ENCODE measurements at regions not wholly inside any gene's neighbourhood (a gene's known extent, or its start where the extent isn't known, plus 50 kb on each side); places are given as distances from the start of the nearest gene placed in this dataset.
A peak's percentile ranks its signal among the peaks of the same experiment; 100 is the strongest.
"Not testable (repeated sequence)": the region's sequence is repeated elsewhere in the genome, so short reads cannot be mapped to it uniquely, and the experiment has no call there.

GRCh38 chr11:19614370-19614940 lies 98.2 kb upstream of the NAV2 start:
- H3K27ac ChIP-seq: no peak overlapping the region
- no peak overlapping the region for H3K4me3 ChIP-seq
- ATAC-seq: no peak
- 78 to 90% methylated on average over 2 to 3 of the region's 3 CpGs for WGBS, 2 donors (ENCODE audit: low coverage in 1 of 2)
- no peaks in the 10 kb centered on the region for H3K36me3 ChIP-seq
- no peaks in the 10 kb centered on the region for H3K27me3 ChIP-seq
- H3K9me3 ChIP-seq: no peaks in the 10 kb centered on the region
- TF ChIP-seq POLR2A (IDR thresholded peaks at IDR 0.05): no peak
- TF ChIP-seq EP300 (IDR thresholded peaks at IDR 0.05): no peak
- peaks cover 6 to 20% (median 7%) of the 10 kb centered on the region in 3 donors for H3K4me1 ChIP-seq

GRCh38 chr11:19612025-19612424 lies 100.6 kb upstream of the NAV2 start:
- ATAC-seq, H3K4me3 ChIP-seq, H3K27ac ChIP-seq, H3K9me3 ChIP-seq, H3K27me3 ChIP-seq, H3K36me3 ChIP-seq: not testable (repeated sequence)
- H3K4me1 ChIP-seq: peaks cover 6 to 31% (median 7%) of the 10 kb centered on the region in 3 donors

GRCh38 chr11:19607656-19608360 lies 104.8 kb upstream of the NAV2 start:
- Histone ChIP-seq H3K36me3 (no peaks in the 10 kb centered on the region), H3K27ac (peak overlapping the region in 1 of 4 donors; percentile 32), H3K27me3 (no peaks in the 10 kb centered on the region), H3K9me3 (no peaks in the 10 kb centered on the region), H3K4me3 (no peak overlapping the region), H3K4me1 (peaks cover 0 to 36% (median 7%) of the 10 kb centered on the region in 3 donors)
- no peak for ATAC-seq
- WGBS, 2 donors (ENCODE audit: low coverage in 1 of 2): 91 to 96% methylated on average over 3 to 5 of the region's 5 CpGs
- TF ChIP-seq POLR2AphosphoS5 (IDR thresholded peaks at IDR 0.05) (no peak), EP300 (IDR thresholded peaks at IDR 0.05) (no peak), CTCF (IDR thresholded peaks at IDR 0.05) (no peak), POLR2A (IDR thresholded peaks at IDR 0.05) (no peak)

- H3K27ac ChIP-seq: peak overlapping the region in 1 of 4 donors; percentile 32
- H3K36me3 ChIP-seq: no peaks in the 10 kb centered on the region
- H3K9me3 ChIP-seq: no peaks in the 10 kb centered on the region
- H3K4me1 ChIP-seq: peaks cover 0 to 36% (median 7%) of the 10 kb centered on the region in 3 donors
- no peaks in the 10 kb centered on the region for H3K27me3 ChIP-seq
- no peak overlapping the region for H3K4me3 ChIP-seq
- TF ChIP-seq POLR2AphosphoS5 (IDR thresholded peaks at IDR 0.05): no peak
- TF ChIP-seq POLR2A (IDR thresholded peaks at IDR 0.05): no peak
- TF ChIP-seq EP300 (IDR thresholded peaks at IDR 0.05): no peak
- TF ChIP-seq CTCF (IDR thresholded peaks at IDR 0.05): no peak
- WGBS, 2 donors (ENCODE audit: low coverage in 1 of 2): 100% methylated on average over 1 of the region's 5 CpGs
- ATAC-seq: no peak
These were observed 105.6 kb upstream of the NAV2 start for GRCh38 chr11:19606856-19607655.

GRCh38 chr11:19605520-19606371 lies 106.9 kb upstream of the NAV2 start:
- WGBS, 2 donors (ENCODE audit: low coverage in 1 of 2): 67 to 79% methylated on average over 8 of the region's 8 CpGs
- Histone ChIP-seq H3K27ac (peak overlapping the region in 1 of 4 donors; percentile 11), H3K36me3 (no peaks in the 10 kb centered on the region), H3K4me1 (peaks cover 0 to 36% (median 7%) of the 10 kb centered on the region in 3 donors), H3K9me3 (no peaks in the 10 kb centered on the region), H3K4me3 (no peak overlapping the region), H3K27me3 (no peaks in the 10 kb centered on the region)
- peak in 1 of 4 experiments; percentile 6 for TF ChIP-seq CTCF (IDR thresholded peaks at IDR 0.05)
- no peak for TF ChIP-seq POLR2AphosphoS5 (IDR thresholded peaks at IDR 0.05)
- TF ChIP-seq POLR2A (IDR thresholded peaks at IDR 0.05): no peak
- peak; percentile 62 for ATAC-seq

Measured in gastroesophageal sphincter (tissue), 4 donors.